COLO829 (cell line): ENCODE measurements at regions not wholly inside any gene's neighbourhood (a gene's known extent, or its start where the extent isn't known, plus 50 kb on each side); places are given as distances from the start of the nearest gene placed in this dataset.
"Not testable (repeated sequence)": the region's sequence is repeated elsewhere in the genome, so short reads cannot be mapped to it uniquely, and the experiment has no call there.

Experiments
- DNase-seq: peaks from one replicate; pipeline ENCODE4 v3.0.0; 2012; ENCODE audit warnings: low spot score

DNA sequence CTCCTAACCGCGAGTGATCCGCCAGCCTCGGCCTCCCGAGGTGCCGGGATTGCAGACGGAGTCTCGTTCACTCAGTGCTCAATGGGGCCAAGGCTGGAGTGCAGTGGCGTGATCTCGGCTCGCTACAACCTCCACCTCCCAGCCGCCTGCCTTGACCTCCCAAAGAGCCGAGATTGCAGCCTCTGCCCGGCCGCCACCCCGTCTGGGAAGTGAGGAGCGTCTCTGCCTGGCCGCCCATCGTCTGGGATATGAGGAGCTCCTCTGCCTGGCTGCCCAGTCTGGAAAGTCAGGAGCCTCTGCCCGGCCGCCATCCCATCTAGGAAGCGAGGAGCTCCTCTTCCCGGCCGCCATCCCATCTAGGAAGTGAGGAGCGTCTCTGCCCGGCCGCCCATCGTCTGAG, 58.8 kb upstream of the ANKRD30BL start:
- not testable (repeated sequence) for DNase-seq

DNA sequence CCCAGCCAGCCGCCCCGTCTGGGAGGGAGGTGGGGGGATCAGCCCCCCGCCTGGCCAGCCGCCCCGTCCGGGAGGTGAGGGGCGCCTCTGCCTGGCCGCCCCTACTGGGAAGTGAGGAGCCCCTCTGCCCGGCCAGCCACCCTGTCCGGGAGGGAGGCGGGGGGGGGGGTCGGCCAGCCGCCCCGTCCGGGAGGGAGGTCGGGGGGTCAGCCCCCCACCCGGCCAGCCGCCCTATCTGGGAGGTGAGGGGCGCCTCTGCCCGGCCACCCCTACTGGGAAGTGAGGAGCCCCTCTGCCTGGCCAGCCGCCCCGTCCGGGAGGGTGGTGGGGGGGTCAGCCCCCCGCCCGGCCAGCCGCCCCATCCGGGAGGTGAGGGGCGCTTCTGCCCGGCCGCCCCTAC, 60.1 kb upstream of the ANKRD30BL start:
- not testable (repeated sequence) for DNase-seq

- DNase-seq, result no peak
Measured at GRCh38 chr2:132252191-132252893, 90.6 kb upstream of the ANKRD30BL start.

GRCh38 chr2:132252894-132253264, 91.1 kb upstream of the ANKRD30BL start:
- no peak for DNase-seq

DNA sequence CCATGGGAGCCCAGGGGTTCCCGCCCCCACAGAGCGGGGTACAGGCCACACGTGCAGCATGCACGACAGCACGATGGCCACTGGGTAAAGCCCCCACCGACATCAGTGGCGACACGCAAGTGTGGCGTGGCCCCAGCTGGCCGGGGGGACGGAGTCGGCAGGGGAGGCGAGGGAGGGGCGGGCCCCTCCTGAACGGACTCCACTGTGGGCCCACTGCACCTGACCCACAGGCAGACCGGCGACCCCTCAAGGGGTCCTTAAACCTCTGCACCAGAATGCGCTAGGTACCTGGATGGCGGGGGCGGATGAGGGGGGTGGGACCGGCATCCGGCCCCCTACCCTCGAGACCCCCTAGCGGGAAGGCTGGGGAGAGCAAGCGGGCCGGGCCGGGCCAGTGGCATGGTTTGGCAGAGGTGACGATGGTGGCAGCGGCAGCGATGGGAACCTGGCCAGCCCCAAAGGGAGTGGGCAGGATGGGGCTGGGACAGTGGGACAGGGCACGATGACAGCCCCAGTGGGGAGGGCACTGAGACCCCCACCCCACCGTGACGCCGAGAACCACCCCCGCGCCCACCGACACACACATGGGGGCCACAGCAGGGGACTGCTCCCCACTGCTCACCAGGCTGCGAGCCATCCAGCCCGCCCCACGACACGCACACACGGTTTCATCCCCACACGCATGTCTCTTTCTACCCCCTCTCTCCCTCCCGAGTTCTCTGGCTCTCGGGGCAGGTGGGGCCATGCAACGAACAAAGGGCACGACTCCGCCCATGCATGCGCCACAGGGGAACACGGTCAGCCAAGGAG, 91.9 kb upstream of the ANKRD30BL start:
- DNase-seq, result no peak

DNA sequence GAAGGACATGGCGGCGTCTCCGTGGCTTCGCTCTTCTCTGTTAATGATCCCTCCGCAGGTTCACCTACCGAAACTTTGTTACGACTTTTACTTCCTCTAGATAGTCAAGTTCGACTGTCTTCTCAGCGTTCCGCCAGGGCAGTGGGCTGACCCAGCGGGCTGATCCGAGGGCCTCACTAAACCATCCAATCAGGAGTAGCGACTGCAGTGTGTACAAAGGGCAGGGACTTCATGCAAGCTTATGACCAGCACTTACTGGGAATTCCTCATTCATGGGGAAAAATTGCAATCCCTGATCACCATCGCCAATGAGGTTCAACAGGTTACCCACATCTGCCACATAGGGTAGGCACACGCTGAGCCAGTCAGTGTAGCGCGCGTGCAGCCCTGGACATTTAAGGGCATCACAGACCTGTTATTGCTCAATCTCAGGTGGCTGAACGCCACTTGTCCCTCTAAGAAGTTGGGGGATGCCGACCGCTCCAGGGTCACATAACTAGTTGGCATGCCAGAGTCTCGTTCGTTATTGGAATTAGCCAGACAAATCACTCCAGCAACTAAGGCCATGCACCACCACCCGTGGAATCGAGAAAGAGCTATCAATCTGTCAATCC, 92.7 kb upstream of the ANKRD30BL start:
- DNase-seq, result not testable (repeated sequence)

- DNase-seq, result no peak
Measured at GRCh38 chr2:132255714-132256113, 94.0 kb upstream of the ANKRD30BL start.

DNA sequence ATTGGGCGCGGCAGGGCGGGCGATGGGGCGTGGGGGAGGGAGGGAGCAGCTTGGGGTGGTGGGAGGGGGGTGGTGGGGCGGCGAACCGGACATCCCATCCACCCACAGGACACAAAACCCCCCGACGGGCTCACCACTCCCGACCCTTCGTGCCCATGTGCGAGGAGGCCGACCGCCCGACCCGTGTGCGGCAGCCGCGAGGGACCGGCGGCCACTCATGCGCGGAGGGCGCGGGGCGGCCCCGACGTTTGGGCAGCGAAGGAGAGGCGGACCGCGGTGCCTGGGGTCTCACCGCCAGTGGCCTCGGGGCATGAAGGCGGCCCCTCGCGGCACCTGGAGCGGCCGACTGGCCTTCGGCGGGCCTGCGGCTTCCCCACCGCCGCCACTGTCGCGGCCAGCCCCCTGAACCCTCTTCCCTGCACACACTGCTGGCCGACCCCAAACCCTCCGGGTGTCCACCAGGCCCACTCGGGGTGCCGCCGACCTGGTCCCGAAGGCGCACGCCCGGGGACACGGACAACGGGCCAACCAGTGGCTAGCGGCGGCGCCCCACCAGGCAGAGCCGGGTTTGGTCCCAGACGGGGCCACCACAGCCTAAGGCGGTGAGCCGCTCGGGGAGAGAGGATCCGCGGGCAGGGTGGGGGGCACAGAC, 94.6 kb upstream of the ANKRD30BL start:
- DNase-seq, result no peak

- DNase-seq, result not testable (repeated sequence)
Measured at GRCh38 chr2:132256903-132257300, 95.2 kb upstream of the ANKRD30BL start.

DNA sequence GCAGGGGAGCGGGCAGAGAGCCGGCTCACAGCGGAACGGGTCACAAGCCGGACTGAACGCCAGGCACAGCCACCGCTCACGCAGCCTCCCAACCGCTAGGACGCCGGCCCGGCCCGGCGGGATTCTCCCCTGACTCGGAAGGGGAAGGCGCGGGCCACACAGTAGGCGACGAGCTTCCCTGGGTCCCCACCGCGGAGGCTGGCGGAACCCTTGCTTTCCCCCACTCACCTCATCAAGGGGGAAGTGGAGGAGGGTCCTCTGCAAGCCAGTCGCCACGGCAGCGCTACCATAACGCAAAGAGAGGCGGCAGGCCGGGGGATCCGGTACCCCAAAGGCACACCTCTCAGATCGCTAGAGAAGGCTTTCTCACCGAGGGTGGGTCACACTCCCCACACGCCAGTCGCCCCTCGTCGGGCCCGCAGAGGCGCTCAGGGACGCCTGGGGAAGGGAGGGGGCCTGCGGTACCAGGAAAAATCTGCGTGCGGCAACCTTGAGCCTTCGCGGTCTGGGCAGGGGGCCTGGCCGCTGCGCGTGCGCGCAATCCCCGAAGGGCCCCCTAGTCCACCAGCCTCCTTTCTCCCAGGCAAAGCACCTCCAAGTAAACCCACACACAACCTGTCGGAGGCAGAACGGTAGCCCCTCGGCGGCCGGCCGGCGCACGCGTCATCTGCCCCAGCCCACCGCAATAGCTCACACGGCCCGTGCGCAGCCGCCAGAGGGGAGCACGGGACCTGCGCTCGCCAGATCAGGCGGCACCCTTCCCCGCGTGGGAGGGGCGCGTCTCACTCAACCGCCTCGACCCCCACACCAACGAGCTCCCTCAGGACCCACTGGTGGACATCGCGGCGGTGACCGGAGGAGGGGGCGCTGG, 95.8 kb upstream of the ANKRD30BL start:
- not testable (repeated sequence) for DNase-seq

DNA sequence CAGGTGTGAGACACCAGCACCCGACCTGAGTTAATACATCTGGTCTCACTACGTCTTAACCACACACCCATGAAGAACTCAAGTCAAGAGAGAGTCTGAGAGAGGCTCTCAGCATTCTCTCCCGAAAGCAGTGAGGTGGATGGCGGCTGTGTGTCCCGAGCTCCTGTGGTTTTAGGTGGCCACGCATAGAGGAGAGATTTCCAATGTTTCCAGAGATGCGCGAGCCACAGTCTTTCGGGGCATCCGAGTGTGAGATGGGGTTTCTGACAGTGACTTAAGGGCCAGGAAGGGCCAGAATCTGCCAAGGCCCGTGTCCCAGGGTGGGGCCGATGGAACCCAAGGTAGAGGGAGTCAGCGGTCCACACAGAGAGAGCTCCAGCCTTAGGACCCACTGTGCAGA, 97.5 kb upstream of the ANKRD30BL start:
- DNase-seq, result not testable (repeated sequence)

DNA sequence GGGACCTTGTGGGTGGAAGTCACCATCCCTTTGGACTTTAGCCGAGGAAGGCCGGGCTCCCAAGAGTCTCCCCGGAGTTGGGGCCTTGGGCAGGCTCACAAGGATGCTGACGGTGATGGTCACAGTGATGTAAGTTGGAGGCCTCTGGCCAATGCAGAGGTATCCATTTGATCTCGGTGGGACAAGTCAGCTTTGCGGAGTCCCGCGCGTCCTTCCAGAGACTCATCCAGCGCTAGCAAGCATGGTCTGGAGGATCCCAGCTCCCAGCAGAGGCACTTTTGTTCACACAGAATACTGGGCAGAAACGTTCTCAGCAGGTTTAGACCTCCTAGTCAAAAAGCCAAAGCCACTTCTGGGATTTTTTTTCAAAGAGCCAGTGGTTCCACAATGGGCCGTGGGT, 103.8 kb upstream of the ANKRD30BL start:
- not testable (repeated sequence) for DNase-seq

GRCh38 chr2:132267105-132267497, 105.3 kb upstream of the ANKRD30BL start:
- DNase-seq, result no peak

DNA sequence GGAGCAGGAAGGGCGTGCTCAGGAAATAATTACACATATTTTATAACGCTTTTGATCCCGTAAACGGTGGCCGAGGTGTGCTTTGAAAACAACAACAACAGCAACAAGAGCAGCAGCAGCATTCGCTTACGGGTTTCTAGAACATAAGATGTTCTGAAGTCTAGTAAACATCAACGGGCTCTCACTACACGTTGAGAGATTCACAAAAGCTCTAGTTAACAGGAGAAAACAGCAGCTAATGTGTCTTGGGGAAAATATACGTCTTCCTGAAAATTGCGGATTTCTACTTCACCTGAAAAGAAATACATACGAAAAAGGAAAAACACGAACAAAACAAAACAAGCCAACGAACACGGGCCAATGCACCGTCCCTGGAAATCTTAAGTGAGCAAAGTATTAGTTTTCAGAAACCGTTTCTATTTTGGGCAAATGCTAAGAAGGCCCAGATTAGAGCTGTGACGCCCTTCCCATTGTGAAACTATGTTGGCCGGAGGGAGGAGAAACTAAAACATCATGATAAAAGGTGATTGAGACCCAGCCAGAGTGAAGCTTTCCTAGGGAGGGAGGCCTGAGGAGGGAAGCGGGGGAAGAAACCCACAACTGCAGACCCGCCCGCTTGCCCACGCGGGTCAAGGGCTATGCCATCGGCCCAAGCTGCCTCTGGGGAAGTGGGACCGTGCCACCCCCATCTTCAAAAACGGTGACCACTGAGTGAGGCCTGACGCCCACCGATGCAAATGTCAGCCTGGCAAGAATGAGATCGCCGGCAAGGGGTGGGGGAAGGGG, 105.9 kb upstream of the ANKRD30BL start:
- not testable (repeated sequence) for DNase-seq

DNA sequence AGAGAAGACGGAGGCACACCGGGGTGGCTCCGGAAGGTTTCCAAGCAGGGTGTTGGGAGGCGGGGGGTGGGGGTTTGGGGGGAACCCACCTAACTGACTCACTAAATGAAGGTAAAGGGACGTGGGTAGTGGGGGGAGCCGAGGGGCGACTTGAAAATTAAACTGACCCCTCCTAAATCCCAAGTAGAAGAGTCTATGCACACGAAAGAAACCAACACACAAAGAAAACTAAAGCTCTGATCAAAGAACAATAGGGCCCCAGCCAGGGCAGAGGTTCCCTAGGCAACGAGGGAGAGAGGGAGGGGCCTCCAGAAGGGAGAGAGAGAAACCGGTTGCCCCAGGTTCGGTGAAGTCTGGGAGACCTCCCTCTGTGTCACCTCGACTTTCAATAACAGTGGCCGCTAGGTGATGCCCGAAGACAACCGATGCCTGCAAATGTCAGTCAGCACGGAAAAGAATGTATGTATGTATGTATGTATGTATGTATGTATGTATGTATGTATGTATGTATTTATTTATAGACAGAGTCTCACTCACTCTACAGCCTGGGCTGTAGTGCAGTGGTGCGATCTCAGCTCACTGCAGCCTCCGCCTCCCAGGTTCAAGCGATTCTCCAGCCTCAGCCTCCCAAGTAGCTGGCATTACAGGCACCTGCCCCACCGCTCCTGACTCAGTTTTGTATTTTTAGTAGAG, 106.7 kb upstream of the ANKRD30BL start:
- not testable (repeated sequence) for DNase-seq

DNA sequence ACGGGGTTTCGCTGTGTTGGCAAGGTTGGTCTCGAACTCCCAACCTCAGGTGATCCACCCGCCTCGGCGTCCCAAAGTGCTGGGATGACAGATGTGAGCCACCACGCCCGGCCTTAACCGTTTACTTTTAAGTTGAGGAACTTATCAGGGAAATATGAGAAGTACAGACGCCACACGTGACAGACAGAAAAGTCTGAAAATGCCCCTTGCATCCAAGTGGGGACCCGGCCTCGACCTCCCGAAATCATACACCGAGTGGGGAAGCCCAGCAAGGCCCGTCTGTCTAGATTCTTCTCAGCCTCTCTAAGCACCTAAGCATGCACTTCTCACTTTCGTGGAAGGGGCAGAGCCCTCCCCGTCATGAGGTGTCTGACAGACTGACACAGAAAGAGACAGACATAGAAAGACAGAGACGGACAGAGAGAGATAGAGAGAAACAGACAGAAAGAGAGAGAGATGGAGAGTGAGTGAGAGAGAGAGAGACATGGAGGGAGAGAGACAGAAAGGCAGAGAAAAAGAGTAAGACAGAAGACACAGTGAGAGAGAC, 107.3 kb upstream of the ANKRD30BL start:
- no peak for DNase-seq

DNA sequence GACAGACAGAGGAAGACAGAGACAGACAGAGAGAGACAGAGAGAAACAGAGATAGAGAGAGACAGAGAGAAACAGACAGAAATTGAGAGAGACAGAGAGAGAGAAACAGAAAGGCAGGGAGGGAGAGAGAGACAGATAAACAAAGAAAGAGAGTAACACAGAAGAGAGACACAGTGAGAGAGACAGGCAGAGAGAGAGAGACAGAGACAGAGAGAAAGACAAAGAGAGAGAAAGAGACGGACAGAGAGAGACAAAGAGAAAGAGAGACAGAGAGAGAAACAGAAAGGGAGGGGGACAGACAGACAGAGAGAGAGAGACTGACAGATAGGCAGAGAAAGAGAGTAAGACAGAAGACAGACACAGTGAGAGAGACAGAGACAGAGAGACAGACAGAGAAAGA, 108.5 kb upstream of the ANKRD30BL start:
- no peak for DNase-seq

DNA sequence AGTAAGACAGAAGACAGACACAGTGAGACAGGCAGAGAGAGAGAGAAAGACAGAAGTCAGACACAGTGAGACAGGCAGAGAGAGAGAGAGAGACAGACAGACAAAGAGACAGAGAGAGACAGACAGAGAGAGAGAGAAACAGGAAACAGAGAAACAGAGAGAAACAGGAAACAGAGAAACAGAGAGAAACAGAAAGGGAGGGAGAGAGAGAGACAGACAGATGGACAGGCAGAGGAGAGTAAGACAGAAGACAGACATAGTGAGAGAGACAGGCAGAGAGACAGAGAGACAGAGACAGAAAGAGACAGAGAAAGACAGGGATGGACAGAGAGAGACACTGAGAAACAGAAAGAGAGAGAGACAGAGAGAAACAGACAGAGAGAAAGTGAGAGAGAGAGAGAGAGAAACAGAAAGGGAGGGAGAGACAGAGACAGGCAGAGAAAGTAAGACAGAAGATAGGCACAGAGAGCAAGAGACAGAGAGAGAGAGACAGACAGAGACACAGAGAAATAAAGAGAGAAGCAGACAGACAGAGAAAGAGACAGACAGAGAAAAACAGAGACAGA, 109.3 kb upstream of the ANKRD30BL start:
- no peak for DNase-seq

DNA sequence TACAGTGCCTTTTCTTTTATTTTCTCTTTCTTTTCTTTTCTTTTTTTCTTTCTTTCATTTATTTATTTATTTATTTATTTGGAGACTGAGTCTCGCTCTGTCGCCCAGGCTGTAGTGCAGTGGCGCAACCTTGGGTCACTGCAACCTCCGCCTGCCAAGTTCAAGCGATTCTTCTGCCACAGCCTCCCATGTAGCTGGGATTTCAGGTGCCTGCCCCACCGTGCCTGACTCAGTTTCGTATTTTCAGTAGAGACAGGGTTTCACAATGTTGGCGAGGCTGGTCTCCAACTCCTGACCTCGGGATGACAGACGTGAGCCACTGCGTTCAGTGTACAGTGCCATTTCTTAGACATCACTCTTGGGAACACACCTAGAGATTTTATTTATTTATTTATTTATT, 110.0 kb upstream of the ANKRD30BL start:
- not testable (repeated sequence) for DNase-seq
